K562 (cell line): ENCODE measurements at regions not wholly inside any gene's neighbourhood (a gene's known extent, or its start where the extent isn't known, plus 50 kb on each side); places are given as distances from the start of the nearest gene placed in this dataset.
A peak's percentile ranks its signal among the peaks of the same experiment; 100 is the strongest.

ENCODE experiments used
- GABPA ChIP-seq: fragments of 200-800 bp; sonication (Bioruptor generic); conservative IDR thresholded peaks from 2 replicates; pipeline ENCODE4 v1.6.1; 2016; ENCODE audit warnings: low read depth, missing genetic modification characterization, missing compliant biosample characterization
- MAFF ChIP-seq: IDR thresholded peaks from 2 replicates; pipeline ENCODE4 v1.6.1; 2012; ENCODE audit warnings: low read length, improper control_type of control experiment
- MGA ChIP-seq: fragments of 450-650 bp; IDR thresholded peaks from 2 replicates; pipeline ENCODE4 v1.6.1; 2016; ENCODE audit warnings: mild to moderate bottlenecking, moderate library complexity
- MTA1 ChIP-seq: fragments of 450-650 bp; IDR thresholded peaks from 2 replicates; pipeline ENCODE4 v1.6.1; 2017; ENCODE audit warnings: borderline replicate concordance
- NEUROD1 ChIP-seq: fragments of 150-350 bp; IDR thresholded peaks from 2 replicates; pipeline ENCODE4 v1.6.1; 2014; ENCODE audit warnings: borderline replicate concordance, low read length, low read depth; ENCODE audit not compliant: partially characterized antibody
- PTTG1 ChIP-seq: fragments of 450-650 bp; IDR thresholded peaks from 2 replicates; pipeline ENCODE4 v1.6.1; 2016; ENCODE audit warnings: low read depth, mild to moderate bottlenecking, missing genetic modification characterization, missing compliant biosample characterization
- RFX5 ChIP-seq: IDR thresholded peaks from 2 replicates; pipeline ENCODE4 v1.6.1; 2011; ENCODE audit warnings: low read depth, mild to moderate bottlenecking, improper control_type of control experiment, low read length
- TAL1 ChIP-seq: fragments of 450-650 bp; IDR thresholded peaks from 2 replicates; pipeline ENCODE4 v1.6.1; 2016; ENCODE audit warnings: mild to moderate bottlenecking
- TCF3 ChIP-seq: sonication (generic); formaldehyde crosslinking; IDR thresholded peaks from 2 replicates; pipeline ENCODE4 v1.4.0; 2020; ENCODE audit warnings: mild to moderate bottlenecking, missing genetic modification reagents
- TOE1 ChIP-seq, 2 experiments: fragments of 450-650 bp in 1 of 2; sonication (generic) in 1 of 2; formaldehyde crosslinking in 1 of 2; IDR thresholded peaks; 2 replicates each; pipeline versions ENCODE4 v1.7.1 to v1.8.0; 2016 to 2022; ENCODE audit warnings: borderline replicate concordance in 2 of 2, mild to moderate bottlenecking in 2 of 2, antibody characterized with exemption in 1 of 2, inconsistent platforms in 1 of 2, low read depth in 1 of 2, missing genetic modification reagents in 1 of 2, moderate library complexity in 1 of 2
- ZNF217 ChIP-seq: sonication (generic); formaldehyde crosslinking; IDR thresholded peaks from 2 replicates; pipeline ENCODE4 v1.8.0; 2022; ENCODE audit warnings: mild to moderate bottlenecking, missing genetic modification reagents
- ZNF785 ChIP-seq: fragments of 250-450 bp; sonication (Bioruptor Pico); IDR thresholded peaks from 2 replicates; pipeline ENCODE4 v1.4.0; 2020; ENCODE audit warnings: mild to moderate bottlenecking
- TF ChIP-seq, protein P1 (sequence below): sonication (generic); formaldehyde crosslinking; IDR thresholded peaks from 2 replicates; pipeline ENCODE4 v1.8.0; 2022; ENCODE audit warnings: mild to moderate bottlenecking, missing genetic modification reagents
- TF ChIP-seq, protein P2 (sequence below): fragments of 250-450 bp; sonication (Bioruptor Pico); IDR thresholded peaks from 2 replicates; pipeline ENCODE4 v1.4.0; 2020; ENCODE audit warnings: mild to moderate bottlenecking

GRCh38 chr5:12772276-12772675, 868.0 kb upstream of the CTNND2 start (continued):
- TF ChIP-seq MGA (no peak), MAFF (peak; percentile 28; the same call in 1 of the 2 replicates), RFX5 (no peak), TOE1 (IDR thresholded peaks at IDR 0.05; ENCODE audit: borderline replicate concordance) (no peak), TOE1 (CRISPR knock-in tag; IDR thresholded peaks at IDR 0.05; ENCODE audit: borderline replicate concordance, low read depth) (no peak), TAL1 (peak; percentile 39; the same call in 1 of the 2 replicates), NEUROD1 (no peak), PTTG1 (tag) (no peak), ZNF217 (no peak), MTA1 (no peak), TCF3 (peak; percentile 80), GABPA (tag) (no peak), ZNF785 (CRISPR knock-in tag) (no peak)
- TF ChIP-seq, protein P1, sequence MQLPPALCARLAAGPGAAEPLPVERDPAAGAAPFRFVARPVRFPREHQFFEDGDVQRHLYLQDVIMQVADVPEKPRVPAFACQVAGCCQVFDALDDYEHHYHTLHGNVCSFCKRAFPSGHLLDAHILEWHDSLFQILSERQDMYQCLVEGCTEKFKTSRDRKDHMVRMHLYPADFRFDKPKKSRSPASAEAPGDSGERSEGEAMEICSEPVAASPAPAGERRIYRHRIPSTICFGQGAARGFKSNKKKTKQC (CRISPR knock-in tag), result no peak
- TF ChIP-seq, protein P2, sequence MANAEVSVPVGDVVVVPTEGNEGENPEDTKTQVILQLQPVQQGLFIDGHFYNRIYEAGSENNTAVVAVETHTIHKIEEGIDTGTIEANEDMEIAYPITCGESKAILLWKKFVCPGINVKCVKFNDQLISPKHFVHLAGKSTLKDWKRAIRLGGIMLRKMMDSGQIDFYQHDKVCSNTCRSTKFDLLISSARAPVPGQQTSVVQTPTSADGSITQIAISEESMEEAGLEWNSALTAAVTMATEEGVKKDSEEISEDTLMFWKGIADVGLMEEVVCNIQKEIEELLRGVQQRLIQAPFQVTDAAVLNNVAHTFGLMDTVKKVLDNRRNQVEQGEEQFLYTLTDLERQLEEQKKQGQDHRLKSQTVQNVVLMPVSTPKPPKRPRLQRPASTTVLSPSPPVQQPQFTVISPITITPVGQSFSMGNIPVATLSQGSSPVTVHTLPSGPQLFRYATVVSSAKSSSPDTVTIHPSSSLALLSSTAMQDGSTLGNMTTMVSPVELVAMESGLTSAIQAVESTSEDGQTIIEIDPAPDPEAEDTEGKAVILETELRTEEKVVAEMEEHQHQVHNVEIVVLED (CRISPR knock-in tag), result no peak
